Testis (tissue), 2 donors: ENCODE measurements at regions not wholly inside any gene's neighbourhood (a gene's known extent, or its start where the extent isn't known, plus 50 kb on each side); places are given as distances from the start of the nearest gene placed in this dataset.

Source experiments
- DNase-seq: peaks from one replicate; pipeline ENCODE4 v3.0.0-alpha.2; 2019
- H3K27ac ChIP-seq, 2 donors: fragments of 200-600 bp; sonication (generic); one replicate each; pipeline ENCODE4 v1.5.1; 2019
- H3K27me3 ChIP-seq: fragments of 200-600 bp; sonication (generic); one replicate; pipeline ENCODE4 v1.5.1; 2019
- H3K36me3 ChIP-seq: fragments of 200-600 bp; sonication (generic); one replicate; pipeline ENCODE4 v1.5.1; 2017; ENCODE audit warnings: low read depth; ENCODE audit errors: missing control alignments
- H3K4me1 ChIP-seq: fragments of 200-600 bp; sonication (generic); one replicate; pipeline ENCODE4 v1.5.1; 2019
- H3K4me3 ChIP-seq, 2 donors: fragments of 200-600 bp; sonication (generic); one replicate each; pipeline ENCODE4 v1.5.1; 2017 to 2019
- H3K9me3 ChIP-seq: fragments of 200-600 bp; sonication (generic); one replicate; pipeline ENCODE4 v1.5.1; 2017
- POLR2A ChIP-seq: fragments of 450-650 bp; IDR thresholded peaks from one replicate; pipeline ENCODE4 v1.6.1; 2017; ENCODE audit warnings: antibody characterized with exemption, mild to moderate bottlenecking, moderate library complexity
- WGBS, 2 donors: methylation state at CpG; one replicate each; pipeline ENCODE4 v1.1.5; 2018; 5-methylcytosine and 5-hydroxymethylcytosine counted together
- intact Hi-C: fragments of 100-400 bp; cut with DNase I; formaldehyde crosslinking; loops from one replicate; pipeline ENCODE4 v1.15.1; 2023; ENCODE audit warnings: low total_unique reads
- TF ChIP-seq, protein P1 (sequence below), 3 experiments: fragments of 450-650 bp in 2 of 3; fragments of 200-600 bp in 1 of 3; sonication (generic) in 1 of 3; IDR thresholded peaks; one replicate each; pipeline ENCODE4 v1.5.1; 2016 to 2019; ENCODE audit warnings: antibody characterized with exemption in 3 of 3, mild to moderate bottlenecking in 2 of 3, moderate library complexity in 1 of 3

DNA sequence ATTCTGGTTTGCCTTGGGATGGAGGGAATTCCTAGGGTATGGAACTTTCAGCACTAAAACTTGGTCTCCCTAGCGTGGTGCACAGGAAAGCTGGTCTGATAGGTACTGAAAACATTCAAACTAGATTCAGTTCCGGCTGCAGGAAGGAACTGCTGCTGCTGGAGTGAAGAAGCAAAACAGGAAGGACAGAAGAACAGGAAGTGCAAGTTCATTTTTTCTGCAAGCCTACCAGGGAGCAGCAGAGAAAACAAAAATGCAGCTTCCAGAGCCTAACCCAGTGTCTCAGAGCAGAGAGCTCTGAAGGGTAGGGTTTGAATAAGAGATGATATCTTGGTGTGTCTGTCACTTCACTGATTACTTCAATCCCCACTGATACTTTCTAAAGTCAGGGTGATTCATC, 165.2 kb downstream of the VRK1 start:
- TF ChIP-seq, protein P1, sequence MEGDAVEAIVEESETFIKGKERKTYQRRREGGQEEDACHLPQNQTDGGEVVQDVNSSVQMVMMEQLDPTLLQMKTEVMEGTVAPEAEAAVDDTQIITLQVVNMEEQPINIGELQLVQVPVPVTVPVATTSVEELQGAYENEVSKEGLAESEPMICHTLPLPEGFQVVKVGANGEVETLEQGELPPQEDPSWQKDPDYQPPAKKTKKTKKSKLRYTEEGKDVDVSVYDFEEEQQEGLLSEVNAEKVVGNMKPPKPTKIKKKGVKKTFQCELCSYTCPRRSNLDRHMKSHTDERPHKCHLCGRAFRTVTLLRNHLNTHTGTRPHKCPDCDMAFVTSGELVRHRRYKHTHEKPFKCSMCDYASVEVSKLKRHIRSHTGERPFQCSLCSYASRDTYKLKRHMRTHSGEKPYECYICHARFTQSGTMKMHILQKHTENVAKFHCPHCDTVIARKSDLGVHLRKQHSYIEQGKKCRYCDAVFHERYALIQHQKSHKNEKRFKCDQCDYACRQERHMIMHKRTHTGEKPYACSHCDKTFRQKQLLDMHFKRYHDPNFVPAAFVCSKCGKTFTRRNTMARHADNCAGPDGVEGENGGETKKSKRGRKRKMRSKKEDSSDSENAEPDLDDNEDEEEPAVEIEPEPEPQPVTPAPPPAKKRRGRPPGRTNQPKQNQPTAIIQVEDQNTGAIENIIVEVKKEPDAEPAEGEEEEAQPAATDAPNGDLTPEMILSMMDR (IDR thresholded peaks at IDR 0.05): no peak
- no peak for TF ChIP-seq POLR2A
- intact Hi-C loops: no loop called here
- no peaks in the 10 kb centered on the region for H3K4me1 ChIP-seq
- no peak overlapping the region for H3K27ac ChIP-seq
- WGBS, 2 donors: 77 to 83% methylated on average over 2 of the region's 2 CpGs
- no peak overlapping the region for H3K4me3 ChIP-seq
- no peaks in the 10 kb centered on the region for H3K9me3 ChIP-seq
- DNase-seq: no peak
- H3K36me3 ChIP-seq: no peaks in the 10 kb centered on the region
- no peaks in the 10 kb centered on the region for H3K27me3 ChIP-seq

DNA sequence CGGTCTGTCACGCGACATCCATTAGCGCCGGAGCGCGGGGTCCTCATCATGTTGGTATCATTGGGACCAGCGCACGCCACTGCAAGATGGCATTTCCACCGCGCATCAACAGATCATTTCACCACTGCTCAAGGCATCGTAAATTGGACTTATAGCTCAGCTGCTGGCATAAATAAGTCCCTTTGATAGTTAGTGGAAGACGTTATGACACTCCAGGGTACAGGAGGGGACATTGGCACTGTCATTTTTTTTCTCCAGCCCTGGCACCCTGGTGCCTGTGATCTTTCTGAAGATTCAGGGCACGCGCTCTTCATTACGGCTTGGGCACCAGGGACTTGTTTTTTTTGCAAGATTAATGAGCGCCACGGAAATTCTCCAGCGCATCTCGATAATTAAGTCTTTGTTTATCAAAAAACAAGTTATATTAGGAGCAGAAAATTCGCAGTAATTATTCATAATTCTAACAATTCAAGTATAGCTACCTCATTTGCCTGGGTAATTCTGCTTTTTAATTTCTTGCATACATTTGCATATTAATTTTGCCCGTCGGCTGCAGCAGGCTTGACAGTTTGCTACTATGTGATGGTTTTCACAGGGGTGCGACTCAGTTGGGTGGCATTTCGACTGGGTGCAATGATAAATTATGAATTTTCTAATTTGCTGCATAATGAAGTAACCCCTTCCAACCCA, 167.7 kb downstream of the VRK1 start:
- H3K4me1 ChIP-seq: no peaks in the 10 kb centered on the region
- H3K27ac ChIP-seq: no peak overlapping the region
- intact Hi-C loops: no loop called here
- TF ChIP-seq, protein P1 (IDR thresholded peaks at IDR 0.05): no peak
- no peak for TF ChIP-seq POLR2A
- 70 to 81% methylated on average over 25 of the region's 25 CpGs for WGBS, 2 donors
- no peaks in the 10 kb centered on the region for H3K9me3 ChIP-seq
- no peak for DNase-seq
- no peaks in the 10 kb centered on the region for H3K27me3 ChIP-seq
- no peak overlapping the region for H3K4me3 ChIP-seq
- no peaks in the 10 kb centered on the region for H3K36me3 ChIP-seq

DNA sequence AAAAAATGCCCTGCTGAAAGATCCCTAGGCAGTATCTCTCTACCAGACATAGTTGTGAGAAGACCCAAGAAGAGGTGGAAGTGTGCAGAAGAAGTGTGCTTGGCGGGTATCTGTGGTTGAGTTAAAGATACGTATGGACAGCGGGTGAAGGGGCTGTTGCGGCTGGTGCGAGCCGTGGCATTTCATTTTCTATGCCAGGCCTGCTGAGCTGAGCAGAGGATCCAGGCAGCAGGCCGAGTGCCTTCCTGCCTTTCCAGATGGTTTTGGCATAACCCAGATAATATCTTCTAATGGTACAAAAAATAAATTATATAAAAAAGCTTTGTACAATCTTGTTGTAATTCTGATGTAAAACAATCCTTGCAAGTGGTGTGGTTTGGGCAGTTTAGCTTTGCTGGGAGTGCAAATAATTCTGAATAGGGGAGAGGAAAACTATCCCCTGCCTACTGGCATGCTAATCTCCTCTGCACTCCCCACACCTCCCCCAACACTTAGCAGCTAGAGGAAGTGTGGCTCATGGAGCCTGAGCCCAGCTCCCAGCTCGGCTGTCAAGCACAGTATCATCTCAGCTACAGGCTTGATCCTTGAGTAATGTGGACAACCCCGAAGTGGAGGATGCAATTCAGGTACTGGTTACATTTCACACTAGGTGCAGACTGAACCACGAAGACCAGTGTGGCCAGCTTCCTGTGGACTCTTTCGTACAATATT, 168.9 kb downstream of the VRK1 start:
- H3K9me3 ChIP-seq: no peaks in the 10 kb centered on the region
- no peaks in the 10 kb centered on the region for H3K27me3 ChIP-seq
- H3K4me3 ChIP-seq: no peak overlapping the region
- TF ChIP-seq POLR2A: no peak
- TF ChIP-seq, protein P1 (IDR thresholded peaks at IDR 0.05): no peak
- no peaks in the 10 kb centered on the region for H3K36me3 ChIP-seq
- intact Hi-C loops: no loop called here
- WGBS, 2 donors: 77 to 80% methylated on average over 11 of the region's 11 CpGs
- no peak for DNase-seq
- H3K4me1 ChIP-seq: no peaks in the 10 kb centered on the region
- H3K27ac ChIP-seq: no peak overlapping the region

DNA sequence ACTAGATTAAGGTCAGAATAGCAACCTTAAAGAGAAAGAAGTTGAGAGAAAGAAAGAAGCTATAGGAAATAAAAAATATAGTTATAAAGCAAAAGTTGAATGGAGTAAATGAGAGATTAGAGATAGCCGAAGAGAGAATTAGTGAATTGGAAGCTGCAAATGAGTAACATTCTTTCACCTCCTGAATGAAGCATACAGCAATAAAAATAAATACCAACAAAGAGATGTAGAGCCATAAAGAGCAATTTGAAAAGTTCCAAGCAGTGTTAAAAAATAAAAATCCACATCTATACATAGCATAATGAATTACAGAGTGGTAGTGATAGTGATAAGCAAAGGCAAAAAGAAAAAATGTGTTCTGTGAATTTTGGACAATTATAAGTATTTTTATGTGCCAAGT, 177.9 kb downstream of the VRK1 start:
- H3K9me3 ChIP-seq: no peaks in the 10 kb centered on the region
- H3K36me3 ChIP-seq: no peaks in the 10 kb centered on the region
- 95 to 100% methylated on average over 1 of the region's 1 CpG for WGBS, 2 donors
- H3K4me3 ChIP-seq: no peak overlapping the region
- no peaks in the 10 kb centered on the region for H3K27me3 ChIP-seq
- intact Hi-C loops: no loop called here
- no peak for DNase-seq
- TF ChIP-seq, protein P1 (IDR thresholded peaks at IDR 0.05): no peak
- no peak for TF ChIP-seq POLR2A
- H3K4me1 ChIP-seq: no peaks in the 10 kb centered on the region
- no peak overlapping the region for H3K27ac ChIP-seq
